ENCODE measurements at regions not wholly inside any gene's neighbourhood (a gene's known extent, or its start where the extent isn't known, plus 50 kb on each side); places are given as distances from the start of the nearest gene placed in this dataset.
A peak's percentile ranks its signal among the peaks of the same experiment; 100 is the strongest.

DNA sequence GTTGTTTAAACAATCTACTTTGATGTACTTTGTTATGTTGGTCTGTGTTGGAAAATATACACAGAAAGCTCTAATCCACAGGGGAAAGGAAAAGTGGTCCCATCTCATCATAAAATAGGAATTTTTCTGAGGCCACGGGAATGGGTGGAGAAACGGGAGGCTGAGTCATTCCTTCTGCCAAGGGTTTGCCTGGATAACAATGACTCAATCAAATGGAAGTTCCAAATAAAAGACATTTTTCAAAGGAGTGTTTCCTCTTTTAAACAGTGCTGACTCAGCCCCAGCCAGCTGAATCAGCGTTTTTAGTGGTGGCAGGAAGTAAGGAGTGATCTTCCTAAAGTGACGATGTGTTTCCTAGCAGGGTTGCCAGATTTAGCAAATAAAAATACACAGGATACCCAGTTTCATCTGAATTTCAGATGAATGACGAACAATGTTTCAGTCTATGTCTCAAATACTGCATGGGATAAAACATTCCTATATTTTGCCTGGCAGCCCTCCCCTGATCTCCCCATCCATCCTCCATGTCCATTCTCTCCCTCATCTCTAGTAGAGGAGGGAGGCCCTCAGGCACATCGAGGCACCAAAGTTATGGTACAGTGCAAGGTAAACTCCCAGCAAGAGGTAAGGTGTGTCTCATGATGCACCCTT lies 345.4 kb upstream of the GATB start:
- H3K4me3 ChIP-seq (ENCODE audit: low read depth, low read length): peak overlapping the region; percentile 36; the same call in 1 of the 2 replicates
- H3K79me2 ChIP-seq (ENCODE audit: control insufficient read depth, insufficient read depth, low read length, unreplicated experiment): no peaks in the 10 kb centered on the region
- peak overlapping the region; percentile 60 for H3K27ac ChIP-seq (ENCODE audit: low read depth, low read length)
- H3K27me3 ChIP-seq (ENCODE audit: insufficient read depth, low read length): no peaks in the 10 kb centered on the region
- H3K4me1 ChIP-seq (ENCODE audit: control insufficient read depth, insufficient read depth, low read length, unreplicated experiment): peaks cover 17% of the 10 kb centered on the region
- peak overlapping the region; percentile 70 for H2AFZ ChIP-seq (ENCODE audit: low read length, unreplicated experiment)
- no peaks in the 10 kb centered on the region for H3K36me3 ChIP-seq (ENCODE audit: insufficient read depth, low read length)

DNA sequence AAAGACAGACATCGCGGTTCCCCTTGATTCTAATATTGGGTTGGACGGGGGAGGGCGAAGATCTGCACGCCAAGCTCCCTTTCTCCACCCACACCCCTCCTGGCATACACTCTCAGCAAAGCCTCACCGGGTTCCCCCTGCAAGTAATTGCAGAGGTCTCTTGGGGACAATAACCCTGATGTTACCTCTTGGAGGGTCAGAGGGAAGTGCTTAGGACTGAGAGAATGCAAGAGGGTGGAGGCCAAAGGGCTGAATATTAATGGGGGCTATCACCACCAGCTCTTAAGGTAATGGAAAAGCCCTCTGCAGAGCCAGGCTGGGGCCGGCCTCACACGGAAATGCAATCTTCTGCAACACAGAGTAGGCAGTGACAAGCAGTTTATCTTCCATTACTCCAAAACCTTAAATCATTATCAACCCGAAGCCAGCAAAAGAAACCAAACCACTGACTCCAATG lies 344.1 kb upstream of the GATB start:
- Histone ChIP-seq H3K36me3 (ENCODE audit: insufficient read depth, low read length) (no peaks in the 10 kb centered on the region), H2AFZ (ENCODE audit: low read length, unreplicated experiment) (no peak overlapping the region), H3K4me1 (ENCODE audit: control insufficient read depth, insufficient read depth, low read length, unreplicated experiment) (peaks cover 17% of the 10 kb centered on the region), H3K27me3 (ENCODE audit: insufficient read depth, low read length) (no peaks in the 10 kb centered on the region), H3K4me3 (ENCODE audit: low read depth, low read length) (no peak overlapping the region), H3K27ac (ENCODE audit: low read depth, low read length) (no peak overlapping the region), H3K79me2 (ENCODE audit: control insufficient read depth, insufficient read depth, low read length, unreplicated experiment) (no peaks in the 10 kb centered on the region)

DNA sequence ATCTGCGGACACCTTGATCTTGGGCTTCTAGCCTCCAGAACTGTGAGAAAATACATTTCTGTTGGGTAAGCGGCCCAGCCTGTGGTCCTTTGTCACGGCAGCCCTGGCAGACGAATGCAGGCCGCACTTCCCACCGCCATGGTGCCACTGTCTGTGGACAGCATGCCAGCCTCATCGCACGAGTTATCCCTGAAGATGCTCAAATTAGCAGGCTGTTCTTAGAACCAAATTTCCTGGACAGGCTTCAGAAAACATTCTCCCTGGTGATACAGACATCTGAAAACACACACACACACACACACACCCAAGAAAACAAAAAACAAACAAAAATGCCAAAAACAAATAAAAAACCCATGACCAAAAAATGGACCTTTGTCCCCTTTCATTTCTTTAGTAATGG lies 343.5 kb upstream of the GATB start:
- Histone ChIP-seq H3K4me3 (ENCODE audit: low read depth, low read length) (no peak overlapping the region), H3K4me1 (ENCODE audit: control insufficient read depth, insufficient read depth, low read length, unreplicated experiment) (peaks cover 17% of the 10 kb centered on the region), H3K36me3 (ENCODE audit: insufficient read depth, low read length) (no peaks in the 10 kb centered on the region), H3K79me2 (ENCODE audit: control insufficient read depth, insufficient read depth, low read length, unreplicated experiment) (no peaks in the 10 kb centered on the region), H3K27me3 (ENCODE audit: insufficient read depth, low read length) (no peaks in the 10 kb centered on the region), H2AFZ (ENCODE audit: low read length, unreplicated experiment) (no peak overlapping the region), H3K27ac (ENCODE audit: low read depth, low read length) (no peak overlapping the region)

DNA sequence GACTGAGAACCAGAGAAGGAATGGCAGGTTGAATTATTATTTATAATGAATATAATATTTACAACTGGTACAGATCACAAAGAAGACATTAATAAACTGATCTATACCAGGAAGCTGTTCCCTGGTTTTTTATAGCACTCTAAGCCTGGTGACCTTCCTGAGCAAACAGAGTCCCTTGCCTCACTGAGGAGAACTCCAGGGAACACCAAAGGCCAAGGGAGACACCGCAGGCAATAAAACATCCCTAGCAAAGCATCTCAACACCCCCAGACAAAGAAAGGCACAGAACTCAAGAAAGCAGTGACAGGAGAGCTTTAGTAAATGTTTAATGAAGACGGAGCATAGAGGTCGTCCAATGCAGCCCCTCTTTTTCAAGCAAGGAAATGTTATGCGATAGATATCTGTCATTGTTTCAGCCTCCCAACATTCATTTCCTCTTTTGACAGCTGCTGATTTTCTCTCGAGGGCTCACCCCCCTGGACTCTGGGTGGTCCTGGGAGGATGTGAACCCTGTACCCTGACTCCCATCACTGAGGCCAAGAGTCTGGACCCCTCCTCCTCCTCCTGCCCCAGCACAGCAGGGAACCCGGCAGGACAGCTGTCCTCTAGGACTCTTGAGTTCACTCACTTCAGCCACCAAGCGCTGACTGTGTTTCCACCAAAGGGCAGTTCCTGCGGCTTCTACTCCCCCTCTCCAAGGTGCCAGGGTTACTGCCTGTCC lies 342.5 kb upstream of the GATB start:
- H3K27ac ChIP-seq (ENCODE audit: low read depth, low read length): no peak overlapping the region
- H3K4me3 ChIP-seq (ENCODE audit: low read depth, low read length): no peak overlapping the region
- H3K4me1 ChIP-seq (ENCODE audit: control insufficient read depth, insufficient read depth, low read length, unreplicated experiment): peaks cover 17% of the 10 kb centered on the region
- H3K79me2 ChIP-seq (ENCODE audit: control insufficient read depth, insufficient read depth, low read length, unreplicated experiment): no peaks in the 10 kb centered on the region
- H3K27me3 ChIP-seq (ENCODE audit: insufficient read depth, low read length): no peaks in the 10 kb centered on the region
- H2AFZ ChIP-seq (ENCODE audit: low read length, unreplicated experiment): no peak overlapping the region
- H3K36me3 ChIP-seq (ENCODE audit: insufficient read depth, low read length): no peaks in the 10 kb centered on the region

DNA sequence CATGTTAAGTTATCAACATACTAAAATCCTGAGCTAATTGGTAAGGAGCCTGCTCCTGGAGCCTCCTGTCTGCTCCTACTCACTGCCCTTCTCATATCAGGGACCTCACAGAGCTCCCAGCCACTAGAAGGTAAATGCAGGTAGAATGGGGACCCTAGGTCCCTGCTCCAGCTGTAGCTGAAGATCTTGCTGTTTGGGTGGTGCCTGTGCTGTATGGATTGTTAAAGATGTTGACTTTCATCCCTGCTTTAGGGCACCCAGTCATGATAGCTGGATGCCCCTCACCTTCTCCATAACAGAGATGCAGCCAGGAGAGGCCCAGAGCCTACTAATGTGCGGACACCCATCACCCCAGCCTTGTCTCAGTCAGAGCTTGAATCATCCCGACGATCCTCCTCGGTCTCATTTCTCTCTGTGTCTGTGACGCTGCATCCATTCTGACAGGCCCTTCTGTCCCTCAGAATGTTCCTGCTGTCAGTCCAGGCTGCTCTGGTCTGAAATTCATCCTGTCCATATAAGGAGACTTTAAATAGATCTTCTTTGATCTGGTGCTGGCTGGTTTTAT lies 341.7 kb upstream of the GATB start:
- no peak overlapping the region for H3K4me3 ChIP-seq (ENCODE audit: low read depth, low read length)
- H3K27ac ChIP-seq (ENCODE audit: low read depth, low read length): no peak overlapping the region
- peaks cover 17% of the 10 kb centered on the region for H3K4me1 ChIP-seq (ENCODE audit: control insufficient read depth, insufficient read depth, low read length, unreplicated experiment)
- H3K27me3 ChIP-seq (ENCODE audit: insufficient read depth, low read length): no peaks in the 10 kb centered on the region
- H3K79me2 ChIP-seq (ENCODE audit: control insufficient read depth, insufficient read depth, low read length, unreplicated experiment): no peaks in the 10 kb centered on the region
- H2AFZ ChIP-seq (ENCODE audit: low read length, unreplicated experiment): no peak overlapping the region
- no peaks in the 10 kb centered on the region for H3K36me3 ChIP-seq (ENCODE audit: insufficient read depth, low read length)

DNA sequence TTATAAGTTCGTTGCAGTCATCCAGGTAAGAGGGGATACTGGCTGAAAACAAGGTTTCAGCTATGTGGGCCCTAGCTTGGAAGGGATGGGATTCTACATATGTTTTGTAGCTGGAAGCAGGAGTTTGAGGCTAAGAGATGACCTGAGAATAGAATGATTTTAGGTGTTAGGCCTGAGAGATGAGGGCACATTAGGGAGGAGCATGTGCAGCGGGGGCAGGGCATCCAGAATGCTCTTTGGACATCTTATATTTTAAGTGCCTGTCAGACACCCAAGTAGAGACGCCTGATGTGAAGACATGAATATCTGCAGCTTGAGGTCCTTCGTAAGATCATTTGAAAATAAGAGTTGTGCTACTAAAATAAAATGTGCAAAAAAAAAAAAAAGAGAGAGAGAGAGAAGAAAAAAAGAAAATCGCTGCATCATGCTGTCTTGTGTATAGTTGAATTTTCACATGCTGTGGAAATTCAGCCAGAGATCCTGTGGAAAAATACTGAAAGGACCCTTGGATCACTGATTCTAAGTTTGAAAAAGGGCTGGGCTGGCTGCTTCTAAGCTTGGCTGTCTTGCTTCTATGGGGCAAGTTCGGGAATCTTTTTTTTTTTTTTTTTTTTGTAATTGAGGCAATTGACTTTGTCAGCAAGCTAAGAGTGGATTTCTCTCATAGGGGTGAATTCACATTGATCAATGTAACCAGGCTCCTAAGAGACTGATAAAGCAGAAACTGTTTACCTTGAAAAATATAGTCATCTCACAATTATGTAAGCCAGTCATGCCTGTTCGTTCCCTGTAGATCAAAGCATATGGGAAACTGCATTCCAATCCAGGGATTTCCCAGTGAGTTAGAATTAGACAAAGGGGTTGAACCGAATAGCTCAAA lies 341.0 kb upstream of the GATB start:
- Histone ChIP-seq H3K27ac (ENCODE audit: low read depth, low read length) (no peak overlapping the region), H3K27me3 (ENCODE audit: insufficient read depth, low read length) (no peaks in the 10 kb centered on the region), H3K36me3 (ENCODE audit: insufficient read depth, low read length) (no peaks in the 10 kb centered on the region), H2AFZ (ENCODE audit: low read length, unreplicated experiment) (no peak overlapping the region), H3K4me1 (ENCODE audit: control insufficient read depth, insufficient read depth, low read length, unreplicated experiment) (peaks cover 9% of the 10 kb centered on the region), H3K79me2 (ENCODE audit: control insufficient read depth, insufficient read depth, low read length, unreplicated experiment) (no peaks in the 10 kb centered on the region), H3K4me3 (ENCODE audit: low read depth, low read length) (no peak overlapping the region)

DNA sequence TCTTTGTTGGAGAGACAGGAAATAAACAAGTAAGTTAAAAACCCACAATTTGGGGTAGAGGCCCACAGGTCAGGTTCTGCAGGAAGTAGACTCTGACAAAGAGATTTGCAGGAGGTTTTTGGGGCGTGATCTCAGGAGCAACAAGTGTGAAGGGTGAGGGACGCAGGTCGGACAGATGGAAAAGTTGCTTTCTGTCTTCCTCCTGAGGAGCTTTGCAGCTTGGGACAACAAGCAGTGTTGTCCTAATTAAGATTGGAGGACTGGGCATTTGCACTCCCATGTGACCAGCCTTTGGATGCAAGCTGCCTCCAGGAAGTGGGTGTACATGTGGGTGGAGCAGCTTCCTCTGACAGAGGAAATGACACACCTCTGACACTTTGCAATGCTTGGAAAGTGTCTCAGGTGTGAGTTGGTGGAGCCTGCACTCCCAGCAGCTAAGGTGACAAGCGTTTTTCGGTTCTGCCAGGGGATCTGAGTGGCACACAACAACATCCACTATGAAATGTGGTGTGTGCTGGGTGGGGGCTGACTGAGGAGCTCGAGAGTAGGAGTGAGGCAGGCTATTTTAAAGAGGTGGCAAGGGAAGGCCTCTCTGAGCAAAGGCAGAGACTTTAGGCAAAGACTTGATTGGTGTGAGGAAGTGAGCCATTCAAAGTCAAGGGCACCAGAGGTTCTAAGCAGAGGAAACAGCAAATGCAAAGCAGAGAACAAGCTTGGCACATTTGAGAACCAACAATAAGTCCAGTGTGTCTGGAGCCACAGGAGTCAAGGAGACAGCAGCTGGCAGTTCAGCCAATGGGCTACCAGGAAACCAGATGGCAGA lies 339.8 kb upstream of the GATB start:
- no peak overlapping the region for H3K4me3 ChIP-seq (ENCODE audit: low read depth, low read length)
- H3K27ac ChIP-seq (ENCODE audit: low read depth, low read length): no peak overlapping the region
- peaks cover 3% of the 10 kb centered on the region; the same call in 1 of the 2 replicates for H3K27me3 ChIP-seq (ENCODE audit: insufficient read depth, low read length)
- H3K79me2 ChIP-seq (ENCODE audit: control insufficient read depth, insufficient read depth, low read length, unreplicated experiment): no peaks in the 10 kb centered on the region
- H3K36me3 ChIP-seq (ENCODE audit: insufficient read depth, low read length): no peaks in the 10 kb centered on the region
- no peaks in the 10 kb centered on the region for H3K4me1 ChIP-seq (ENCODE audit: control insufficient read depth, insufficient read depth, low read length, unreplicated experiment)
- no peak overlapping the region for H2AFZ ChIP-seq (ENCODE audit: low read length, unreplicated experiment)

DNA sequence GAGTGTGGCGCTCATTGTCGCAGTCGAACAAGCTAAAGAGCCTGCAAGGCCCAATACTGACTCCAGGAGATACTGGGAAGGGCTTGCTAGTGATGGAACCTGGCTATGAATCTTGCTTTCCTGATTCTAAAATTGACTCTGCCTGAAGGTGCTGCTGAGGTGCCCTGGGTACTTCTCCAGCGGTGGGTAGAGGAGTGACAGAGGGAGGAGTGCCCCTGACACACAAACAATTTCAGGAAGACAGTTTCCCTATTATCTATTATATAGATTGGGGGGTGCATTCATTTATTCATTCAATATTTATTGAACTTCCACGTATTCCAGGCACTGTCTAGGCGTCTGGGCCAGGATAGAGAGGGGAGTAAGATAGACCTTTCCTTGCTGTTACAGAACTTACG lies 339.2 kb upstream of the GATB start:
- no peak overlapping the region for H2AFZ ChIP-seq (ENCODE audit: low read length, unreplicated experiment)
- H3K4me1 ChIP-seq (ENCODE audit: control insufficient read depth, insufficient read depth, low read length, unreplicated experiment): no peaks in the 10 kb centered on the region
- H3K27ac ChIP-seq (ENCODE audit: low read depth, low read length): no peak overlapping the region
- no peaks in the 10 kb centered on the region for H3K36me3 ChIP-seq (ENCODE audit: insufficient read depth, low read length)
- H3K79me2 ChIP-seq (ENCODE audit: control insufficient read depth, insufficient read depth, low read length, unreplicated experiment): no peaks in the 10 kb centered on the region
- H3K27me3 ChIP-seq (ENCODE audit: insufficient read depth, low read length): peaks cover 7% of the 10 kb centered on the region; the same call in 1 of the 2 replicates
- H3K4me3 ChIP-seq (ENCODE audit: low read depth, low read length): no peak overlapping the region

DNA sequence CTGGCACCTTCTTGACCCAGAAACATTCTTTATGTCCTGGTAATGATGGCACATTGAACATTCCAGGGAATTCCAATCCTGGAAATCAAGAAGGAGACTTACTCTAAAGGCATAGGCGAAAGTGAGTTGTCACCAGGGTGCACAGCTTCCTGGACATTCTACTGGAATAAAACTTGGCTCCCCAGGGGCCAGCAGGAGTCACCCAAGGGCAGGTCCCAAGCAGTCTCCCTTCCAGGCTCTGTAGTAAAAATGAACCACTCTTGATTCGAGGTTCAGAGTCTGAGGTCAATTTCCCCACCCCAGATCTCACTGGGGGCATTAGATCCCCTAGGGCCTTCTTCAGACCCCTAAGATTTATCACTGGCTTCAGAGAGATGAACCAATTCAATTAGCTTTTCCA lies 338.7 kb upstream of the GATB start:
- H3K4me1 ChIP-seq (ENCODE audit: control insufficient read depth, insufficient read depth, low read length, unreplicated experiment): no peaks in the 10 kb centered on the region
- no peak overlapping the region for H3K4me3 ChIP-seq (ENCODE audit: low read depth, low read length)
- H3K36me3 ChIP-seq (ENCODE audit: insufficient read depth, low read length): no peaks in the 10 kb centered on the region
- no peak overlapping the region for H2AFZ ChIP-seq (ENCODE audit: low read length, unreplicated experiment)
- peaks cover 11% of the 10 kb centered on the region; the same call in 1 of the 2 replicates for H3K27me3 ChIP-seq (ENCODE audit: insufficient read depth, low read length)
- no peaks in the 10 kb centered on the region for H3K79me2 ChIP-seq (ENCODE audit: control insufficient read depth, insufficient read depth, low read length, unreplicated experiment)
- H3K27ac ChIP-seq (ENCODE audit: low read depth, low read length): no peak overlapping the region

DNA sequence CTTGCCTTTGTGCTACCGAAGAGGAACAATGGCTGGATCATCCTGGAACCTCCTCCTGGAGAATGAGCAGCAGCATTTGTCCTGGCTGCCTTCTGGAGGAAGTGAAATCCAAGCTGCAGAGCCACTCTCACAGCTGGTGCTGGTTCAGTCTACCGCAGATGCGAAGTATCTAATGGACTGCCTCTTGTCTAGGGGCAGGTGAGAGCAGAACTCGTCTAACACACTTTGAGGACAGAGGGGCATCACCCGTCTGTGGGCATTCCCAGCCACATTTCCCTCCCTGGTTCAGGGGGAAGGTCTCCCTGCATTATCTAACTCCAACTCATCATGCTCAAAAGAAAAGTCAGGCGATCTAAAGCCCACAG lies 338.2 kb upstream of the GATB start:
- Histone ChIP-seq H2AFZ (ENCODE audit: low read length, unreplicated experiment) (no peak overlapping the region), H3K27me3 (ENCODE audit: insufficient read depth, low read length) (peaks cover 11% of the 10 kb centered on the region; the same call in 1 of the 2 replicates), H3K27ac (ENCODE audit: low read depth, low read length) (no peak overlapping the region)

More for the DNA sequence above, 338.2 kb upstream of the GATB start:
- Histone ChIP-seq H3K4me3 (ENCODE audit: low read depth, low read length) (no peak overlapping the region), H3K79me2 (ENCODE audit: control insufficient read depth, insufficient read depth, low read length, unreplicated experiment) (no peaks in the 10 kb centered on the region), H3K4me1 (ENCODE audit: control insufficient read depth, insufficient read depth, low read length, unreplicated experiment) (no peaks in the 10 kb centered on the region), H3K36me3 (ENCODE audit: insufficient read depth, low read length) (no peaks in the 10 kb centered on the region)
